Epithelial cell of proximal tubule (primary cell): ENCODE measurements at regions not wholly inside any gene's neighbourhood (a gene's known extent, or its start where the extent isn't known, plus 50 kb on each side); places are given as distances from the start of the nearest gene placed in this dataset.

ENCODE experiments used
- DNase-seq: peaks from one replicate; pipeline ENCODE4 v3.0.0-alpha.2; 2011; ENCODE audit warnings: low read depth
- H3K4me3 ChIP-seq: 2 replicates; pipeline ENCODE4 v1.5.1; 2011; ENCODE audit warnings: low read depth, mild to moderate bottlenecking, low read length
- CTCF ChIP-seq: conservative IDR thresholded peaks from 2 replicates; pipeline ENCODE4 v1.5.1; 2012; ENCODE audit warnings: low read depth, mild to moderate bottlenecking, low read length

GRCh38 chr12:4054630-4055029, 181.4 kb upstream of the PARP11 start:
- no peak for DNase-seq
- no peak overlapping the region for H3K4me3 ChIP-seq
- TF ChIP-seq CTCF = no peak

- no peak overlapping the region for H3K4me3 ChIP-seq
- no peak for TF ChIP-seq CTCF
- DNase-seq = no peak
These were observed 179.5 kb upstream of the PARP11 start for GRCh38 chr12:4052691-4053090.

- no peak for TF ChIP-seq CTCF
- no peak overlapping the region for H3K4me3 ChIP-seq
- no peak for DNase-seq
These were observed 178.4 kb upstream of the PARP11 start for GRCh38 chr12:4051596-4051995.

GRCh38 chr12:4050340-4050739, 177.1 kb upstream of the PARP11 start:
- DNase-seq = no peak
- no peak overlapping the region for H3K4me3 ChIP-seq
- TF ChIP-seq CTCF = no peak

- DNase-seq = no peak
- H3K4me3 ChIP-seq = no peak overlapping the region
- no peak for TF ChIP-seq CTCF
These were observed 176.3 kb upstream of the PARP11 start for GRCh38 chr12:4049298-4050080.

- no peak for TF ChIP-seq CTCF
- H3K4me3 ChIP-seq = no peak overlapping the region
- no peak for DNase-seq
These were observed 174.2 kb upstream of the PARP11 start for GRCh38 chr12:4047421-4047820.

- no peak for DNase-seq
- TF ChIP-seq CTCF = no peak
- no peak overlapping the region for H3K4me3 ChIP-seq
These were observed 173.3 kb upstream of the PARP11 start for GRCh38 chr12:4046495-4046840.
